Neural cell (in vitro differentiated cells): ENCODE measurements at regions not wholly inside any gene's neighbourhood (a gene's known extent, or its start where the extent isn't known, plus 50 kb on each side); places are given as distances from the start of the nearest gene placed in this dataset.

Experiments
- H2AFZ ChIP-seq: fragments of 200-600, 300-800 bp; sonication (generic), shearing (Covaris generic); 2 replicates; pipeline ENCODE4 v1.6.0; 2014; ENCODE audit warnings: low read depth, mild to moderate bottlenecking, antibody characterized with exemption, low read length, moderate library complexity
- H3F3A ChIP-seq: fragments of 200-600 bp; shearing (Covaris generic); 2 replicates; pipeline ENCODE4 v1.6.1; 2016; ENCODE audit warnings: mild to moderate bottlenecking, moderate library complexity, mixed read lengths, antibody characterized with exemption, low read length; ENCODE audit not compliant: insufficient read depth, poor library complexity, severe bottlenecking
- H3K27ac ChIP-seq: fragments of 200-600, 300-800 bp; sonication (generic), shearing (Covaris generic); 2 replicates; pipeline ENCODE4 v1.5.1; 2014; ENCODE audit warnings: mild to moderate bottlenecking, low read length, moderate library complexity
- H3K27me3 ChIP-seq: fragments of 300-800, 200-600 bp; sonication (generic), shearing (Covaris generic); 2 replicates; pipeline ENCODE4 v1.6.0; 2014; ENCODE audit warnings: mild to moderate bottlenecking, low read depth, low read length, moderate library complexity; ENCODE audit not compliant: insufficient read depth
- H3K36me3 ChIP-seq: fragments of 300-800, 200-600 bp; sonication (generic), shearing (Covaris generic); 2 replicates; pipeline ENCODE4 v1.5.1; 2014; ENCODE audit warnings: mild to moderate bottlenecking, antibody characterized with exemption, low read length, moderate library complexity; ENCODE audit not compliant: insufficient read depth
- H3K4me2 ChIP-seq: fragments of 300-800, 200-600 bp; sonication (generic), shearing (Covaris generic); 2 replicates; pipeline ENCODE4 v1.6.0; 2014; ENCODE audit warnings: mild to moderate bottlenecking, low read length
- H3K4me3 ChIP-seq: fragments of 300-800, 200-600 bp; sonication (generic), shearing (Covaris generic); 2 replicates; pipeline ENCODE4 v1.5.1; 2014; ENCODE audit warnings: mild to moderate bottlenecking, low read length, moderate library complexity
- H3K79me2 ChIP-seq: fragments of 200-600 bp; shearing (Covaris generic); replicated peaks from 2 replicates; pipeline ENCODE4 v1.6.0; 2014; ENCODE audit warnings: mild to moderate bottlenecking, low read length, moderate library complexity; ENCODE audit not compliant: insufficient read depth
- H3K9ac ChIP-seq: fragments of 300-800, 200-600 bp; sonication (generic), shearing (Covaris generic); 2 replicates; pipeline ENCODE4 v1.6.1; 2016; ENCODE audit warnings: mild to moderate bottlenecking, low read length, mixed read lengths
- H3K9me2 ChIP-seq: fragments of 200-600 bp; shearing (Covaris generic); 2 replicates; pipeline ENCODE4 v1.6.1; 2016; ENCODE audit warnings: mild to moderate bottlenecking, low read length, mixed read lengths; ENCODE audit not compliant: insufficient read depth
- H3K9me3 ChIP-seq: fragments of 200-600, 300-800 bp; sonication (generic), shearing (Covaris generic); 2 replicates; pipeline ENCODE4 v1.6.1; 2016; ENCODE audit warnings: mild to moderate bottlenecking, mixed run types, low read length, moderate library complexity, mixed read lengths
- H4K20me1 ChIP-seq: fragments of 200-600 bp; shearing (Covaris generic); 2 replicates; pipeline ENCODE4 v1.6.1; 2016; ENCODE audit warnings: mild to moderate bottlenecking, mixed run types; ENCODE audit not compliant: insufficient read depth
- CTCF ChIP-seq: fragments of 450-650 bp; IDR thresholded peaks from 2 replicates; pipeline ENCODE4 v1.5.1; 2014; ENCODE audit warnings: antibody characterized with exemption, mild to moderate bottlenecking, moderate library complexity; ENCODE audit not compliant: poor library complexity, severe bottlenecking
- EP300 ChIP-seq: fragments of 450-650 bp; conservative IDR thresholded peaks from 2 replicates; pipeline ENCODE4 v1.6.1; 2014; ENCODE audit warnings: antibody characterized with exemption, mild to moderate bottlenecking, moderate library complexity; ENCODE audit not compliant: poor library complexity, severe bottlenecking
- EZH2 ChIP-seq: fragments of 200-600, 300-800 bp; shearing (Covaris generic), sonication (generic); IDR thresholded peaks from 2 replicates; pipeline ENCODE4 v1.6.1; 2014; ENCODE audit warnings: antibody characterized with exemption, low read length, borderline replicate concordance, mild to moderate bottlenecking; ENCODE audit not compliant: insufficient read depth, poor library complexity, severe bottlenecking
- MXI1 ChIP-seq: fragments of 450-650 bp; conservative IDR thresholded peaks from 2 replicates; pipeline ENCODE4 v1.6.1; 2014; ENCODE audit warnings: antibody characterized with exemption, mild to moderate bottlenecking; ENCODE audit not compliant: poor library complexity, severe bottlenecking
- POLR2AphosphoS5 ChIP-seq: IDR thresholded peaks from 2 replicates; pipeline ENCODE4 v1.6.1; 2012
- RAD21 ChIP-seq: fragments of 450-650 bp; conservative IDR thresholded peaks from 2 replicates; pipeline ENCODE4 v1.6.1; 2014; ENCODE audit warnings: antibody characterized with exemption, mild to moderate bottlenecking, moderate library complexity
- REST ChIP-seq: IDR thresholded peaks from 2 replicates; pipeline ENCODE4 v1.6.1; 2012; ENCODE audit warnings: borderline replicate concordance
- SMC3 ChIP-seq: fragments of 450-650 bp; conservative IDR thresholded peaks from 2 replicates; pipeline ENCODE4 v1.6.1; 2014; ENCODE audit warnings: antibody characterized with exemption, mild to moderate bottlenecking, moderate library complexity; ENCODE audit not compliant: poor library complexity
- TAF1 ChIP-seq: IDR thresholded peaks from 2 replicates; pipeline ENCODE4 v1.6.1; 2012; ENCODE audit warnings: low read depth

DNA sequence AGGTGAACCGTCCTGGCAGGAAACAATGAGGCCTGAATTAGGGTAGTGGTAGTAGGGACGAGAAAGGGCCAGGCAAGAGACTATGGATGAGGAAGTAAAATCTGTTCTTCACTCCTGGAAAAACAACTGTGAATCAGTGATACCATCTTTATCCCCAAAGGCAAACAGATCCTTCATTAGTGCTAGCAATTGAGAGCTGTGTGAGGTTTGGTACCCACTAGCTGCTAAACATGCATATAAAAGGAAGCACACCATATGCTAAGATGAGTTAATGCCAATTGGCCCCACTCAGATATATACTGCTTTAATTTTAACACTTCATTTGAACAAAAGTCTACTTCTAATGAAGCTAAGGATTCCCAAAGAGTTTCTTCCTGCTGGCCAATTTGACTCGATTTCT lies 244.8 kb upstream of the NR4A3 start:
- H3K9me3 ChIP-seq = no peaks in the 10 kb centered on the region
- H3F3A ChIP-seq = no peaks in the 10 kb centered on the region
- H3K4me2 ChIP-seq = no peak overlapping the region
- no peaks in the 10 kb centered on the region for H3K9me2 ChIP-seq
- no peak overlapping the region for H2AFZ ChIP-seq
- no peak overlapping the region for H3K27ac ChIP-seq
- no peak for TF ChIP-seq SMC3
- no peak for TF ChIP-seq POLR2AphosphoS5
- TF ChIP-seq REST = no peak
- no peak for TF ChIP-seq MXI1
- TF ChIP-seq RAD21 = no peak
- TF ChIP-seq TAF1 = no peak
- TF ChIP-seq EZH2 = no peak
- no peak for TF ChIP-seq CTCF
- no peak for TF ChIP-seq EP300
- no peaks in the 10 kb centered on the region for H3K79me2 ChIP-seq
- no peaks in the 10 kb centered on the region for H3K36me3 ChIP-seq
- no peak overlapping the region for H3K9ac ChIP-seq
- no peaks in the 10 kb centered on the region for H4K20me1 ChIP-seq
- H3K4me3 ChIP-seq = no peak overlapping the region
- no peaks in the 10 kb centered on the region for H3K27me3 ChIP-seq

- Histone ChIP-seq H3F3A (no peaks in the 10 kb centered on the region), H3K9ac (no peak overlapping the region), H3K27ac (no peak overlapping the region), H3K79me2 (no peaks in the 10 kb centered on the region), H2AFZ (no peak overlapping the region), H3K4me2 (no peak overlapping the region), H4K20me1 (no peaks in the 10 kb centered on the region), H3K4me3 (no peak overlapping the region), H3K36me3 (no peaks in the 10 kb centered on the region), H3K27me3 (no peaks in the 10 kb centered on the region), H3K9me3 (no peaks in the 10 kb centered on the region), H3K9me2 (no peaks in the 10 kb centered on the region)
- no peak for TF ChIP-seq RAD21
- TF ChIP-seq EZH2 = no peak
- no peak for TF ChIP-seq MXI1
- no peak for TF ChIP-seq CTCF
- no peak for TF ChIP-seq TAF1
- no peak for TF ChIP-seq EP300
- no peak for TF ChIP-seq REST
Observed at GRCh38 chr9:99577351-99577750, 244.3 kb upstream of the NR4A3 start.
